ENCODE measurements at regions not wholly inside any gene's neighbourhood (a gene's known extent, or its start where the extent isn't known, plus 50 kb on each side); places are given as distances from the start of the nearest gene placed in this dataset.
"Not testable (repeated sequence)": the region's sequence is repeated elsewhere in the genome, so short reads cannot be mapped to it uniquely, and the experiment has no call there.

DNA sequence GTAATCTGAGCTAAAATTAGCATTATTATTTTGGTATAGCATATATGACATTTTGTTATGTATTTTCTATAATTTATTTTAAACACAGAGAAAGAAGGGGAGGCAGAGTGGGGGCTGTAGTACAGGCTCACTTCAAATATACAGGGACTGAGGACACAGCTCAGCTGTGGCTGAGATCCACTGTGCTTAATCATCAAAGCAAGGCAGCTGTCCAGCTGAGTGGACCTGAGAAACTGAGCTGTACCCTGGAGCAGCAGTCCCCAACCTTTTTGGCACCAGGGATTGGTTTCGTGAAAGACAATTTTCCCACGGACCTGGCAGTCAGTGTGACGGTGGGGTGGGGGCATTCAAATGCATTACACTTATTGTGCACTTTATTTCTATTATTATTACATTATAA is 687.2 kb downstream of the RNF144A start:
- Histone ChIP-seq H3K27ac (no peak overlapping the region), H3K4me3 (no peak overlapping the region)

DNA sequence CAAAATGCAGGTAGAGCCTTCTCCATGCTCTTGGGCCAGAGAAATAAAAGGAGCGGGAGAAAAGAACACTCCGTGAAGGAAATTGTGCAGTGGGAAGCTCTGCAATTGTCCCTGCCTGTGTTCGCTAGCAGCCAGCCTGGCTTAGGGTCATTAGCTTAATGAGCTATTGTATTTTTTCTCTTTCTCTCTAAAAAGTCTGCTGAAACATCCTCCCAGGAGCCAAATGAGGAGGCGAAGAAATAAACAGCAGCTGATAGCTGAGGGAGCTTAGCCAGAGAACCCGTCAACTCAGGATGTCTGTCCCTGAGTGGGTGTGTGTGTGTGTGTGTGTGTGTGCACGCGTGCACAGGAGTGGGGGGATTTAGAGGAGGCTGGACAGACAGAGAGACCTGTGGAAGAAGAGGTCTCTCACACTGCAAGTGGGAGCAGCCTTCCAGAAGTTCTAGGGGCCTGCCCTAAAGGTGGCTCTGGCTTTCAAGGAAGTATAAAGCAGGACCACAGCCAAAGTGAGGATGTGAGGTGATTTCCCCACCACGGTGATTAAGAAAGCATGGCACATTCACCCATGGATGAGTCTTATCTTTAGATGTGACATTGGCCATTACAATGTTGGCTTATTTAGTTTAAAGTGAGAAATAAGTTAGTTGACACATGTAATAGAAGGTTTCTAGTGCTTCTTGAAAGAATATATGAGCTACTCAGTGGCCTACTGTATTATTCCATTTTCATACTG is 690.4 kb downstream of the RNF144A start:
- no peak overlapping the region for H3K4me3 ChIP-seq
- H3K27ac ChIP-seq: no peak overlapping the region

DNA sequence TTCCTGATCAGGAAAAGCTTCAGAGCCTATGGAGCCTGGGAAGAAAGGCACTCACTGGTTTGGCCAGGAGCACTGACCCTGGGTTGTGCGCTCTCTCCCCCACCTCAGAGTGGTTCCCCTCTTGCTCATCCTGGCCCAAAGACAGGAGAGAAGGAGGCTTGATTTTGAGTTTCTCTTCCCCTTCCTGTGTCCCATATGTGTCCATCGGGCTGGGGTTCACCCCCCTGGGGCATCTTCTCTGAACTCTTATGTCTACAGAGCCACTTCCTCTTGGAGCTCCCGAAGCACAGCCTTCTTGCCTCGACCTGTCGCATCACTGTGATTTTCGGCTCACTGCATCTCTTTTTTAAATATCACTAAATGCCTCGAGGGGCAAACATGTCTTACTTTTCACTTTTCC is 692.3 kb downstream of the RNF144A start:
- Histone ChIP-seq H3K4me3 (no peak overlapping the region), H3K27ac (no peak overlapping the region)

DNA sequence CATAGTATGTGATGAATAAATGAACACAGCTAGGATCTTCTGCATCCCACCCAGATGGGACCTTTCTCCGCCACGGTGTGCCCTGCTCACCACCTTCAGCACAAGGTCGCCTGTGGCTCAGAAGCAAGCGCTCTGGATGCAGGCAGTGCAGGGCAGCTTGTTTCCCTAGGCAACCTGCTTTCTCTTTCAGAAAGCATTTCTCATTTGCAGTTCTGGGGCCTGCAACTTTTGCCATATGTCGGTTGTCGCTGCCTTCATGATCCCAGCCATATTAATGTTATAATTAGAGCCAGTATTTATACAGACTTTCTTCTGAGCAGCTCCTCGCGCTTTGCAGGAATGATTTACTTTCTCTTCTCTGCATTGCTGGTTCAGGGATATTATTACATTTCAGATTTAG is 692.8 kb downstream of the RNF144A start:
- Histone ChIP-seq H3K27ac (no peak overlapping the region), H3K4me3 (no peak overlapping the region)

DNA sequence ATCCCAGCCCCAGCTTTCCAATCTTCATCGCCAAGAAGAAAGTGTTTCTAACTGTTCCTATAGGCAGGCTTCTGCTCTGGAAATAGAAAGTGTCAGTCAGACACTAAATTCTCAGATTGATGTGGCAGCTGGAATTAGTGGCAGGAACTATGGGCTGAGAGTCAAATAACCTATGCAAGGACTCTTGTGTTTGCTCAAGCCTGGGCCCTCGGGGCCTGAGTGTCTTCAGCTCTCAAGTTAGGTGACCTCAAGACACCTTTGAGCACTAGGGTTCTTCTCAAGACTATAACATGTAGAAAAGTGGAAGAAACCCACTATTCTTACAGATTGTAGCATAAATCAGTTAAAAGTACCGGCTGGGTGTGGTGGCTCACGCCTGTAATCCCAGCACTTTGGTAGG is 694.5 kb downstream of the RNF144A start:
- Histone ChIP-seq H3K27ac (no peak overlapping the region), H3K4me3 (no peak overlapping the region)

DNA sequence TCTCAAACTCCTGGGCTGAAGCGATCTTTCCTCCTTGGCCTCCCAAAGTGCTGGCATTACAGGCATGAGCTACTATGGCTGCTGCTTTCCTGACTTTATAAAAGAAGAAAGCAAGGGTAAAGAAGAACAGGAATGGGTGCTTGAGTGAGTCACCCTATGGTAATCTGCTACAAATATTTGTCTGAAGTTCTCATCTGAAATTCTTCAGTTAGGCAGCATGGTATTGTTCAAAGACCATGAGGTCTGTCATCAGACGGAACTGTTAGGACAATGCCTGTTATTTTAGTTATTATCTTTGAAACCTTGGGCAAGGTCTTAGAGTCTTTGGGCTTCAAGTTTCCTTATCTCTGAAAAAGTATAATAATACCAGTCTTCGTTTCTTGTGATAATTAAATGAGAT is 695.8 kb downstream of the RNF144A start:
- H3K27ac ChIP-seq: no peak overlapping the region
- H3K4me3 ChIP-seq: no peak overlapping the region

DNA sequence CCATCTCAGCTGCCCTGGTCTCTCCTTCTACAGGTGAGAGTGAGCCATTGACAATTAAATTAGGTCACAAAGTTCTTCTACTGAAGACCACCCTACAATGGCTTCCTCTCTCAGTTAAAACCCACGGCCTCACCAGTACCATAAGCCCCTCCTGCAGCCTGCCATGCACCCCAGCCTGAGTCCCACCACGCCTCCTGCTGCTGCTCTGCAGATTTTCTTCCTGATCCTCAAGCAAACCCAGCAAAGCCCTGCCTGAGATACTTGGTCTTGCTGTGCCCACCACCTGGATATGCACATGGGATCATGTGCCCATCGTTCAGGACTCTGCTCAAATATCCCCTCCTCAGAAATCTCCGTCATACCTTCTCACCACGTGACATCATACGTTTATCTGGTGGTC is 696.6 kb downstream of the RNF144A start:
- no peak overlapping the region for H3K27ac ChIP-seq

DNA sequence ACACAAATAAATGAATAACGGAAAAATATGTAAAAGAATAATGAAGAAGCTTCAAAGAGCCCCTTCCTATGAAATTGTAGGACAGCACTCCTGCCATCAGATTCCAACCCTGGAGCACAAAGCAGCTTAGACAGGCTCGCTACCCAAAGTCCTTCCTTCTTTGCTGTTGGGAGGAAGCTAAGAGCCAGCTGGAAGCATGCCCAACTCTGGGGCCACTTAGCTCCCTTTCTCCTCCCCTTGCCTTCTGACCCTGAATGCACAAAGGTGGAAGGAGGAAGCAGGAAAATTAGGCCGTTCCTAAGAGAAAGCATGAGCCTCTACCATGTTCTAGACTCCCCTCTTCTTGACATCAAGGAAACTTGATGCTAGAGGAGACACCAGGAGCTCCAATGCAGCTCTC is 700.8 kb downstream of the RNF144A start:
- Histone ChIP-seq H3K27ac (no peak overlapping the region), H3K4me3 (no peak overlapping the region)

More for the DNA sequence above, 696.6 kb downstream of the RNF144A start:
- no peak overlapping the region for H3K4me3 ChIP-seq

DNA sequence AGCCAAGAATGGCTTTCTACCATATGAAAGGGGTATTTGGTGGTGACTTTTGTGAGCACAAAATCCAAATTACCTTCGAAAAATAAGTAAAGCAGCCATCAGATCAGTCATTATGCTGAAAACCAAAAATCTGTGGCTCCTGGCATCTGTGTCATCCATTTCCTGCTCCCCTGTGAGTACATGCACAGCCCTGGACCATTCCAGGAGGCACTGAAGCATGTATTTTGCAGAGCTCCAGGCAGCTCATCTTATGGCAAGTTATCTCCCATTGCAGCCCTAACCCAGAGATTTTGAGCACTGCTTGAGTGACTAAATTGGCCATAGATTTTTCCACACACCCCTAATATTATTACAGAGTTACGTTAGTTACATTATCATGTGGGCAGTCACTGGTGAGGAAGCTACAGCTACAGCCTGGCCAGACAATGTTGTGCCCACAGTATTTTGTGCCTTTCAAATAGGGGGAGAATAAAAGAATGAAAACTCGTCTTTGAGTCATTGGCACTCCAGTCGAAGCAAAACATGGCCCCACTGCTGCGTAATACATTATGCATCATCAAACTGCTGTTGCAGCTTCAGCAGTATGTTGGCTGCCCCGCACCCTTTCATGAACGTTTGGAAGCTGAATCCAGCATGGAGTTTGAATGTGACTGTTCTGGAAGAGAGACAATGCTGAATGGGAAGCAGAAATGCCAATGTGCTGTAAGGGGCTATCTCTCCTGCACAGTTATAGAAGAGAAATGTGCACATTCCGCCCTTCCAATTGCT is 702.2 kb downstream of the RNF144A start:
- no peak overlapping the region for H3K27ac ChIP-seq
- no peak overlapping the region for H3K4me3 ChIP-seq

DNA sequence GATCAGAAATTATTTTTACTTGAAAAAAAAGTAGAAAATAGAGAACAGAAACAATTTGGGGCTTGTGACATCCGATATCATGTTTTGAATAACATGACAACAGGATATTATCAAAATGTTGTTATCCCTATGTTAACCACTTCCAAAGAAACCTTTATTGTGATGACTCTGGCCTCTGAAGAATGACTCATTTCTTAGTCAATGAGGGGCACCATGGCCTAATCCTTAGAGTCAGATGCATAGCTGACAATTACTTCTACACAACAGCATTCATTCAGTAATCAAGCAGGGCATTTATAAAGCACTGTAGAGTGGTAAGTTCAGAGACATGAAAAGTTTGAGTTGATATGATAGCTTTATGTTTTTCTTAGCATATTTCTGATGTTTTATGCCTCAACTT is 703.0 kb downstream of the RNF144A start:
- no peak overlapping the region for H3K27ac ChIP-seq

DNA sequence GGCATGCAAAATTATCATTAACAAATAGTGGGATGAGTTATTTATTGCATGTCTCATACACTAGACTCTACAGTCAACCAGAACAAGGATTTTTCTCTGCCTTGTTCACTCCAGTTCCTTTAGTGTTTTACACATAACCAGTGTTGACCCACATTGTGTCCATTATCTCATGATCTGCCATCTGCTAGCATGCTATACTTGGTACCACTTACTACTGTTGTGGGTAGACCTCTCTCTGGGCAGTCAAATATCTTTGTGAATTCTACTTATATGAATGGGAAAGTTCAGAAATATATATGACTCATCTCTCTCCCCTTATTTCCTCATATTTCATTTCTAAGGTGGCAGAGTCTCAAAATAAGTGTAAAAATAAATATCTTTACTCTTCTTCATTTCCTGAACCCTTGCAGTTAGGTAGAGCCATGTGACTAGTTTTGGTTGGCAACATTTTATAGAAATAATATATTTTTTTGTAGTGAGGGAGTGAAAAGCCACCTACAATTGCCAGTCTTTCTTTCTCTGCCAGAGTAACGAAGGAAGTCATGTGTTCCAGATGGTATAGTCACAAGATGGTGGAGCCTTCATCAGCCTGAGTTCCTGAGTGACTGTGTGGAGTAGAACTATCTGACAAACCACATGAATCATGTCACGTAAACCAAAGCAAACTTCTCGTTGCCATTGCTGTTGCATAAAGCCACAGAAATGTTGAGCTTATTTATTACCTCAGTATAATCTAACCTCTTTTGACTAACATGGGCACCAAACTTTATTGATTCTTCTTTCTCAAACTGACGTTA is 704.0 kb downstream of the RNF144A start:
- Histone ChIP-seq H3K4me3 (no peak overlapping the region), H3K27ac (no peak overlapping the region)

More for the DNA sequence above, 703.0 kb downstream of the RNF144A start:
- no peak overlapping the region for H3K4me3 ChIP-seq

DNA sequence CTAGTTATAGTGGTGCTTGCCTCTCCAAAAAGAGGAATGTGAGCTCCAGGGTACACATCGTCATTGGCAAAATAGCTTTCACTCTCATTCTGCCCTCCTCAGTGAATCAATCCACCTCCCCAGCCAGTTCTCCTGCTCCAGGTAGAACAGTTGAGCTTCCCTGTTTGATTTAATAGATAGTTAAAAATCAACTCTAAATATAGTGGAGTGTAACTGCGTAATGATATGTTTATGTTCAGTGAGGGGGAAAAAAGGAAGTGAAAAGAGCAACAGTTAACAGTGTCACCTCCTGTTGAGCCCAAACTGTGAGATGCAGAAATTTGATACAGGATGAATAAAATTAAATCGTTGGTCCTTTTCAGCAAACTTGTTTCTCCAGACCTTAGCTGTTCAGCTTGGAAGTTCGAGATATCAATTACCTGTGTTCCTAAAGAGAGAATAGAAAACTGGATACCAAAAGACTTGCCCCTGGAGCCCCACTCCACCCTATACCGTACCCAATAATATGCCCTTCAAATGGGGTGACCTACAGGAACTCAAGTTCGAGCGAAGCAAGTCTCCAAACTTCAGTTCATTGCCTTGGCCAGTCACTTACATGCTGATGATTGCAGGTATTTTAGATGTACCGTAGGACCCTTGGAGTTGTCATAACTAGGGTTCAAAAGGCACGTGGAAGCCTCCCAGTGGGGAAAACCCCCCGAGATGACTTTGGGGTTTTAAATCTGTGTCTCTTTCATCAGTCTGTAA is 708.4 kb downstream of the RNF144A start:
- Histone ChIP-seq H3K27ac (no peak overlapping the region), H3K4me3 (no peak overlapping the region)

DNA sequence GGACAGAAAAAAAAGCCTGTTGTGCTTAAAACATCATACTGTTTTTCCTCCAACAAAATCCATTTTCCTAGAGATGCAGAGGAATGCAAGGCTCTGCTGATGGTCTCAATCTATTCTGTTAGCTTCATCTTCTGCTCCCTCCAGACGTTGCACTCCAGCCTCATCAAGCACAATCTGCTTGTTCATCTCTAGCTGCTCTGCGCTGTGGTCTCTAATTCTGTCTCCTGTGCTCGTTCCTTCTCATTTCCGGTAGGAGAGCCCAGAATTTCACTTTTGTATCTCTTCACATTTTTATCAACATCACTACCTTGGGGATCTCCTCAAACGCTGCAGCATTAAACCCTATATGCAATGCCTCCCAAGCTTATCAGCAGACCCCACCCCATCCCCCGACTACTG is 708.9 kb downstream of the RNF144A start:
- no peak overlapping the region for H3K4me3 ChIP-seq
- H3K27ac ChIP-seq: no peak overlapping the region

DNA sequence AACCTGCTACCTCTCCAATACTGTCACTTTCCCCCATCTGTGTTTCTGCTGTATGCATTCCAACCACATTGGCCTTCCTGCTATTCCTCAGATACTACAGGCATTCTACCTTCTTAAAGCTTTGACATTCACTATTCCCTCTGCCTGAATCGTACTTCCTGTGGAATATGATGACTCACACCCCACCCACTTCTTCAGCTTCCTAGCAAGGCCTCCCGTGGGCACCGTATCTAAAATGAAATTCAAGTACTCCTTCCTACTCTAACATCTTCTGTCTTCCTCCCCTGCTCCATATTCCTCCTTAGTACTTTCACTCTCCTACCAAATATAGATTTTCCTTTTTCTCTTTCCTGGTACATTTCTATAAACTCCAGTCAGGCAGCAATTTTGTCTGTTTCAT is 710.4 kb downstream of the RNF144A start:
- Histone ChIP-seq H3K4me3 (no peak overlapping the region), H3K27ac (no peak overlapping the region)

DNA sequence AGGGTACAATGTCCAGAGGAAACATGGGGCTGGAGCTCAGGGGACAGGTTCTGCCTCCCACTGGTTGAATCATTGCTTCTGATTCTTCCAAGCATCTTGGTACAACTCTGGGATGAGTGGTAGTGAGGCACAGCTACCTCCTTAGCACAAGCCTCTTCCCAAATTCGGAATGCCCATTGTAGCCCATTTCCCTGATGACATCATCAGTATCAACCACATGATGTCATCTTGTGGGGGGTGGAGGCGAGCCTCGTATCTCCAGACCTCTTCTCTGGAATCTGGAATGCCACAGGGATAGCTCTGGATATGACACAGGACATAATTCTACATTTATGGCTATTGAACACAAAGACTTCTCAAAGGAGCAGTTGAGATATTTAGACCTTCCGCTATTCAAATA is 715.2 kb downstream of the RNF144A start:
- Histone ChIP-seq H3K4me3 (no peak overlapping the region), H3K27ac (no peak overlapping the region)

DNA sequence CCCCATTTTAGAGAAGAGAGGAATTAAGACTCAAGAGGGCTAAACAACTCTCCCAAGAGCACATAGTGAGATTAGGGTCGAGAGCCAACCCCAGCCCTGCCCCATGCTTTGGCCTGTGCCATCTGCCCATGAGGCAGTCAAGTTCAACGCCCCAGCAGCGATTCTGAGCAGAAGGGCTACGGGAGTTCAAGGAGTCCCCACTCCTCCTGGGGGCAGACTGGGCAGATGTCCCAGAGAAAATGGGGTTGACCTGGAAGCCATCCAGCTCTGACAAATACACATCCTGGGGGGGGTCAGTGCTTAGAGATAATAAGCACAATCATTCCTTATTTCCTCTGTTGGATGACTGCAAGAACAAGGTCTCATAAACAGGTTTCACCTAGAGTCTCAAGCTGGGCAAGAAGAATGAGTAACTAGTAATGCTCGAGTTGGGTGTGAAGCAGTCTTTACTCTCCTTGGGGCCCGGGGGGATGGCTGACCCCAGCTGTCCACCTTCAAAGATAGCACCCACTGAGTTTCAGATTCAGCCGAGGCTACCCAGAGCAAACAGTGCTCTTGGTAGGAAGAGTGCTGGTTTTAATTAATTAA is 716.4 kb downstream of the RNF144A start:
- Histone ChIP-seq H3K4me3 (no peak overlapping the region), H3K27ac (no peak overlapping the region)

DNA sequence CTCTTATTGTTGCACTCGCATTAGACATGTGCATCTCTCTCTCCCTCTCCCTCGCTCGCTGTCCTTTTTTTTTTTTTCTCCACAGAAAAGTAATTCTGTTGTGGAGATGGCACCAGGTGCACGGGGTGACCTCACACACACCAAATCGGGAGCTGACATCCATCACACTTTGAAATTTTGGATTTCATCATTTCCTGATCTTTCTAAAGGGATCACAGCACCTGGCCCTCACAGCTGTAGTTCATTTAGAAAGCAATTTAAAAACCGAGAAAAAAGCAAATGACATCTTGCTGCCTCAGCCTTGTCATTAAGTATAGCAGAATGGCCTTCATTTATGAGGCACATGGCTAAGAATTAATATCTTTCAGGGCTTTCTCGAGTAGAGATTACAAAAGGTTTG is 717.2 kb downstream of the RNF144A start:
- H3K4me3 ChIP-seq: no peak overlapping the region
- no peak overlapping the region for H3K27ac ChIP-seq

DNA sequence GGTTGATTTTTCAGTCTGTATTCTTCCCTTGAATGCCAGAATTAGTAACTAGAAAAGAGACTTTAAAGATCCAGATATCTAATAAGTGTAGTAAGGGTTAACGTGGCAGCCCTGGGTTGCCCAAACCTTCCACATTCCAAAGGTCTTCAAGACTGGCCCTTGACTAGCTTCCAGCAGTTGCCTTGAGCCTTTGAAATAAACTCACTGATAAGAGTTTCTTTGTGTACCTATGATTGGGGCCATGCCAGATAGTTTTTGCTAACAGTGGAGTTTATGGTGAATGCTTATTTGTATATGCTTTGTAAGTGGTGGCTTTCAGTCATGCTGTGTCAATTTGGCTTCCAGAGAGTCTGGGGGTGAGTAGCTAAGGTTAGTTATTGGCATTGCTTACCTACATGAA is 722.3 kb downstream of the RNF144A start:
- Histone ChIP-seq H3K27ac (no peak overlapping the region), H3K4me3 (no peak overlapping the region)

DNA sequence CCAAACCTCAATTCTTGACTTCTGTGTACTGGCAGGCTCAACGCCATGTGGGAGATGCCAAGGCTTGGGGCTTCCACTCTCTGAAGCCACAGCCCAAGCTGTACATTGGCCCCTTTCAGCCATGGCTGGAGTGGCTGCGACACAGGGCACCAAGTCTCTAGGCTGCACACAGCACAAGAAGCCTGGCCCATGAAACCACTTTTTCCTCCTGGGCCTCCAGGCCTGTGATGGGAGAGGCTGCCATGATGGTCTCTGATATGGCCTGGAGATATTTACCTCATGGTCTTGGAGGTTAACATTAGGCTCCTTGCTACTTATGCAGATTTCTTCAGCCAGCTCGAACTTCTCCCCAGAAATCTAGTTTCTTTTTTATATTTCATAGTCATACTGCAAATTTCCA is 724.1 kb downstream of the RNF144A start:
- not testable (repeated sequence) for H3K27ac ChIP-seq, H3K4me3 ChIP-seq

DNA sequence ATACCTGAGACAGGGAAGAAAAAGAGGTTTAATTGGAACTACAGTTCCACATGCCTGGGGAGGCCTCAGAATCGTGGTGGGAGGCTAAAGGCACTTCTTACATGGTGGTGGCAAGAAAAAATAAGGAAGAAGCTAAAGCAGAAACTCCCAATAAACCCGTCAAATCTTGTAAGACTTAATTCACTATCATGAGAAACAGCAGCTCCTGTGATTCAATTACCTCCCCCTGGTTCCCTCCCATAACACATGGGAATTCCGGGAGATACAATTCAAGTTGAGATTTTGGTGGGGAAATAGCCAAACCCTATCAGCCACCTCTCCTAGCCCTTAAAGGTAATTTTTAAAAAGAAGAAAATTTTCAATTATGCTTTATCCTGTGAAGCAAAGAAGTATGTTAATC is 728.8 kb downstream of the RNF144A start:
- no peak overlapping the region for H3K4me3 ChIP-seq
- no peak overlapping the region for H3K27ac ChIP-seq
